ENCODE measurements at regions not wholly inside any gene's neighbourhood (a gene's known extent, or its start where the extent isn't known, plus 50 kb on each side); places are given as distances from the start of the nearest gene placed in this dataset.

DNA sequence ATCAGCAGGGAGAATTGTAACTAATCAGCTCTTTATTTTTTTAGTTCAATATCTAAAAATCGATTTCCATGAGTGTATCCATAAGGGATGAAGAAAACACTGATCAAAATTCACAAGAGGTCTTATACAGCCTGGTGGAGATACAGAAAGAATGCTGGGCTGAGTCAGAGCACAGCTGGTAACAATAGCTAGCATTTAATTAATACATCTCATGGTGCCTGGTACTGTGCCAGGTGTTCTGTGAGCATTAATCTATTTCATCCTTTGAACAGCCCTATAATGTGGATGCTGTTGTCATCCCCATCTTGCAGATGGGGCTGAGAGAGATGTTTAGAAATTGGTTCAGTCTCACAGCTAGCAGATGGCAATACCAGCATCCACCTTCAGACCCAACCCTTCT, 250.9 kb upstream of the RPS6KA3 start:
- no peak for DNase-seq

- no peak for DNase-seq
Observed at GRCh38 chrX:20515841-20516461, 249.2 kb upstream of the RPS6KA3 start.

DNA sequence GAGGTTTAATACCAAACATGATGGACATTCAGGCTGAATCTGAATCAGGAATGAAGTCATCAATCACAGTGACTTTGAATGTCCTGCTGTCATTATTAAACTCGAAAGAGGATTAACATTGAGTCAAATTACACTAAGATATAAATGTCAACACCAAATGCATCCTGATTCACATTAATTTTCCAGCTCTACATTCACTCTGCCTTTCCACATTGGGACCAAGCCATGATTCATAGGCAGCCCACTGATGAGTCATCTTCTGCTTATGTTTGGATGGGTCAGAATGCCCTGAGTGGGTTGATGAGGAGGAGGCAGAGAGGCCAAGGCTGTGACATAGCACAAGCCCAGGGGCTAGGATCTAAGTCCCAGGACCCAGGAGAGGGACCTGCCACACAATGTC, 247.6 kb upstream of the RPS6KA3 start:
- no peak for DNase-seq

DNA sequence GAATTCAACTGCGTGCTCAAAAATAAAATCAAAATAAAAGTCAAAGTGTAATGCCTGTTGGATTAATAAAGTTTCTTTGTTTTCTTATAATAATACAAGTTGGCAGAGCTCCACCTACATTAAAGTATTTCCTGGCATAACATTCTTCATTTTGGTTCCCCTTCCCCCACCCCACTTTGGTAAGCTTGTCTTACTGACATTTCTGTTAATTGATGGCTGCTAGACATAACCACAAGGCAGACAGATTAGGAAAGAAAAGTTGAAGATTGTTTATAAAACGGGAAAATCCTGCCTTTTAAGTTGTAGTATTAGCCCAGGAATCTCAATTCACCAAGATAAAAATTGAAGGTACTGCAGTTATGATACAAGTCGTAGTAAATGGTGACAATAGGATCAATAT, 246.5 kb upstream of the RPS6KA3 start:
- no peak for DNase-seq

DNA sequence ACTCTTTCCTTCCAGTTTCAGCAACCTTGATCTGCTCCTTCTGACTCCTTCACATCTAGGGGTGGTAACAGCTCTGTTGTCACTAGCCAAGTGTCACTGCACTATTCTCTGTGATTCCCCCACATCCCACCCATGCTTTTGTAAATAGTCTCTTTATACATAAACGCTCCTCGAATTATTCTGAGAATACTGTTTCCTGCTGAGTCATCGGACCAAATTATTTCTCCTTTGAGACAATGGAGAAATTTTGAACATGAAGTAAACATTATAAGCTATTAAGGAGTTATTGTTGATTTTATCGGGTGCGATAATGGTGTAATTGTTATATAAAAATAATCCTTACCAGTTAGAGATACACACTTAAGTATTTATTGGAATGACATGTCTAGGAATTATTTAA, 245.1 kb upstream of the RPS6KA3 start:
- DNase-seq: no peak

GRCh38 chrX:20507901-20508620, 241.4 kb upstream of the RPS6KA3 start:
- DNase-seq: no peak

DNA sequence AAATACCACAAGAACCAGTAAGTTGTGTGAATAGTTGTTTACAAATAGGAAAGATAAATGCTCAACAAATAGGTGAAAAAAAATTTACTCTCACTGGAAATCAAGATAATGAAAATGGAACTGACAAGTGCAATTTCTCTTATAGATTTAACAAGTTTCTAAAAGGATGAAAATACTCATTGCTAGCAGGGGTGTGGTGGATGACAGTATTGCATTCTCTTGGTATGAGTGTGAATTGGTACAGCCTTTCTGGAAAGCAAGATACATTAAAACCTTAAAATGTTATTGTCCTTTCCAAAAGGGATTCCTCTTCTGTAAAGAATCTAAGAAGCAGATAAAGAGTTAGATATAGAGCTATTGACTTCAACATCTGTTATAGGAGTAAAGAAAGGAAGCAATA, 240.0 kb upstream of the RPS6KA3 start:
- no peak for DNase-seq

GRCh38 chrX:20500949-20501348, 234.2 kb upstream of the RPS6KA3 start:
- DNase-seq: no peak

- no peak for DNase-seq
Observed at GRCh38 chrX:20500171-20500865, 233.6 kb upstream of the RPS6KA3 start.

DNA sequence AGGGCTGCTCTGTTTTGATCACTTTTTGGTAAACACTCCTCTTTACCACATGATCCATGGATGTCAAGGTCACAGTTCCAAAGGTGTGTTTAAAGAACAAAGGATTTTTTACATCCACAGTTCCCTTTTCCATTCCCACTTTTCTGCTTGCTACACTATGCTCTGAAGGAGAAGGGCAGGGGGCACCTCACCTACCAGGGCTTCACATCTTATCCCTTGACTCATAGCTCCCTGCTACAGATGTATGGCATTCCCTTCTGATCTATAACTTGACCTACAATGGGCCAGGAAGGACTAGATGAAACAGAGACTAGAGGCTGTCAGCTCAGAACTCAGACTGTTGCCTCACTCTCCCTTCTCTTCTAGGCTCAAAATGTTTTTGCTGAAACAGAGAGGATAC, 233.1 kb upstream of the RPS6KA3 start:
- no peak for DNase-seq

DNA sequence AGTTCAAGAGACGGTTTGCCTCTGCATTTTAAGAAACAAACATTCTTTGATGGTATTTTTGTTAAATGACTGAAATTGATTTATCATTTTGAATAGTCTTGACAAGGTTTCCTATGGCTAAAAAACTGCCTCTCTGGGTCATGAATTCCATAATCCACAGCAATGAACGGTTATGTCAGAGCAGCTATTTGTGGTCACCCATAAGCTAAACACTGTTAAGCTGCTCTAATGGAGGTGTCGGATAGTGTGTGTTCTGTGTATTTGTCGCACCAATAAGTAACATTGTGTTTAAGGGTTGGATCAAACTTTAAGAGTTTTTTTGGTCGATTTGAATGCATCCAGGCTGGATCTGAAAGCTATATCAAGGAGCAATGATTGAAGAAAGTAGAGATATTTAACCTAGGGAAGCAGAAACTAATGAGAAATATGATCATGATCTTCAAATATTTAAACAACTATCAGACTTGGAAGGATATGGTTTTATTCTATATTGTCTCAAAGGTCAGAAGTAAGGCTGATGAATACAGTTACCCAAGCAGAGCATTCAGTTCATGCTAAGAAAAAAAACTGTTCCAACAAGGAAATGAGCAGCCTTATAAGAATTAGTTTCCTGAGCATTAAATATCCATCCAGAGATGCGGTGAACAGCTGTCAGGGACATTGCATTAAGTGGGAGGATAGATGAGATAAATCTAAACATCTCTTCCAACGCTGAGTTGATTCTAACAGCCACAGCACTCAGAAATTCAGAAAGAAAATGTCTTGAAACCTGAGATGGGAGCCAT, 232.3 kb upstream of the RPS6KA3 start:
- DNase-seq: no peak

DNA sequence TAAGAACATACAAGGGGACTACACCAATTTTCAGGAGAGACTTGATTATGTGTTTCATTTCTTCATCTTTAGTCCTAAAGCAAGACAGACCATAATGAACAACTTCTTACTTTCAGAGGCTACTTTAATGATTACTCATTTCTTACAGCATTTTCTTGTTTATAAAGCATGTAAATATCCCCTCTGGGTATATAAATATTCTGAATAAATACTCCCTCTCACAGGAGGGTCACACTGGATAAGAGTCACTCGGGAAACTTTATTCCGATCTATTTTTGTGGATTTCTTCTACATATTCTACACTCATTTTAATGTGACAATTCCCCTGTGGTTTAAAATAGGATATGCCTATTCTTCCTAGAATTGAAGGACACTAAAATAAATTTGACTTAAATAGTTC, 228.9 kb upstream of the RPS6KA3 start:
- DNase-seq: no peak

DNA sequence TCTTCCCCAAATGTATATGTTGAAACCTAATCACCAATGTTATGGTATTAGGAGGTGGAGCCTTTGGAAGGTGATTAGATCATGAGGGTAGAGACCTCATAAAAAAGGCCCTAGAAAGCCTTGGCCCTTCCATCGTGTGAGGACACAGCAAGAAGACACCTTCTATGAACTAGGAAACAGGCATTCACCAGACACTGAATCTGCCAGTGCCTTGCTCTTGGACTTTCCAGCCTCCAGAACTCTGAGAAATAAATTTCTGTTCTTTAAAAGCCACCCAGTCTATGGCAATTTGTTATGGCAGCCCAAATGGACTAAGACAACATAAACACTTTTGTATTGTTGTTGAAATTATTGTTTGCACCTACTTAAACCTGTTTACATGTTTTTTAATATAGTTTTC, 221.8 kb upstream of the RPS6KA3 start:
- no peak for DNase-seq

- no peak for DNase-seq
Observed at GRCh38 chrX:20487227-20487626, 220.5 kb upstream of the RPS6KA3 start.

DNA sequence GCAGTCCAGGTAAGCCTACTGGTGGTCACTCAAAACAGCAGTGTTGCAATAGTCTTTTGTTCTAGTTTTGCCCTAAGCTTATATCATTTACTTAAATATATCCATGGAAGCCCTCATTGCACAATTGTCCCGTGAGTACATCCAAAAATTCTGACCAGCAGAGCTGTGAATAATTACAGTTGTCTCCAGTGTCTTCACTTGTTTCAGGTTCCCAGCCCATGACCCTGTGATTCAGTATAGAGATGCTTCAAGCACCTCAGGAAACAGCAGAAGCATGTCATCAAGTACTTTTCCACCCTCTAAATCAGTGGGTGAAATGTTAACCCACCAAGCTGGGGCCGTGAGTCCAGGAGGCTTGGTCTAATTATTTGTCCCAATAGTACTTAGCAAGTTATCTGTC, 214.9 kb upstream of the RPS6KA3 start:
- DNase-seq: no peak

DNA sequence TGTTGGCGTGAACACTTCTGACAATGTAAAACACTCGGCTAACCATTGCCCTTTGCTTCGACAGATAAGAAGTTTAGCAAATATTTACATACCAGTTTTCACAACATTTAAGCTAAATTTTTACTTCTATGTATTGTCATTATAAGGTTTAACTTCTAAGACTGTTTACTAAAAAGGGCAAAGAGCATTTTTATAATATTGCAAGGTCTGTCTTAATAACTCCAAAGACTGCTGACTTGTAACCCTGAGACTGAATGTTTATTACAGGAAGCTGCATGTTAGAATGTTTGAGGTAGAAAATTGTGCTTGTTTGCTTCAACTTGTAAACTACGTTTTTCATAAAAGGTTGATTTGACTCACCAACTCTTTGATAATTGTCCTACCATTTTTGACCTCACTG, 213.2 kb upstream of the RPS6KA3 start:
- no peak for DNase-seq

GRCh38 chrX:20479048-20479447, 212.3 kb upstream of the RPS6KA3 start:
- no peak for DNase-seq

DNA sequence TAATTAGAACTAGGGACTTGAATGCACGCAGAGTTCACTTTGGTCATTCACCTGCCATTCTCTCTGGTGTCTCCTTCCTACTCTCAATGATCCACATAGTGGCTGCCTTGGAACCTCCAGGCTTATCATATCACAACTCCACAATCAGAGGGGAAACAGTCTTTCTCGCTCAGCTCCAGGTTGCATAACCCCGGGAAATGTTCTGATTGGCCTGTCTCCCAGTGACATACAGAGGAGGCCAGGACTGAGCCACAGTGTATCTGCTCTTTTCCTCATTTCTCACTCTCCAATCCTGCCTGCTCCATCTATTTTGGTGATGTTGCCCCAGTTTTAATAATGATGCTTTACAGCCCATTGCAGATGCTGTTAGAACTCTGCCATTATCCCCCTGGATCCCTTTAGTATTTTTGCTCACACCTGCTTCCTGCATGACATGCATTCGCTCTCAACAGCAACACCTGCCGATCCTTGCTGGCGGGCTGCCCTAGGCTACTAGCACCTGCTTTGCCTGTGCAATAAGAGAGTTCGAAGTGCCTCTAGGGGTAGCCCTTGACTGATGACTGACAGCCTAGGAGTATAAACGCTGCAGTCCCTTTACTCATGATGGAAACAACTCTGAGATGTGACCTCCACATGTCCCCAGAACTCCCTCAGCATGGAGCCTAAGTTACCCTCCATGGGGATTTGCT, 211.3 kb upstream of the RPS6KA3 start:
- no peak for DNase-seq

GRCh38 chrX:20477219-20477618, 210.5 kb upstream of the RPS6KA3 start:
- no peak for DNase-seq

GRCh38 chrX:20472620-20473258, 206.0 kb upstream of the RPS6KA3 start:
- no peak for DNase-seq

DNA sequence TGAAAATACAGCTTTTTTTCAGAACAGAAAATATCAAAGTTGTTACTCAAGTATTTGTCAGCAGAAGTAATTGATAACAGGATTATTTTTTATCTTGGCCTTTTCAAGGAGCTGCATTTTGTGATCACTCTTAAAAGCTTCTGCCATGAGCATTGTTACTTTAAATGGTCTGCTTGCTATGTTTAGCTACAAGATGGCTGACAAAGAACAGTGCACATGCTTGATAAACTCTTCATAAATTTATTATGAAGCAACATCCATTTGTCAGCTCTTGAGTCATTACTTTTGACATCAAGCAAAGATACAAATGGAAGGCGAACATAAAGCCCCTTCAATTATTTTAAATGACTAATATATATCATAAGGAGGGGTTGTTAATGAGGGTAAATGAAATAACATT, 205.4 kb upstream of the RPS6KA3 start:
- DNase-seq: no peak

DNA sequence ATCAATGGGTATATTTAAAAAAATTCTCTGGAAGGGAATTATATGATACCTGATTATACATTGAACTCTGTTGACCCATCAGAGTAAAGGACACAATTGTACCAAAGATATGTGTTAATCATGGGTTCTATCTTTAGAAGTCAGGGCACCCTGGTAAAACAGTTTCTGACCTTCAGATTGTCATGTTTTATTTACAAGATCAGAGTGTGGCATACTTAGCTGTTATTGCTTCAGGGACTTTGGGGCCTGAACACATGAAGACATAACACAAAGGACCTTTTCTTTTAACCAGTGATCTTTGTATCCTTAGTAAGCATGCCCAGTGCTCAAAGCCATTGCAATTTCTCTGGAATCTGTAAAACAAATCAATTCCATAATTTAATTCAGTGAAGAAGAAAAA, 204.8 kb upstream of the RPS6KA3 start:
- DNase-seq: no peak

Measured in cerebellar nuclear complex (tissue), 1 donor.